Effector CD8-positive, alpha-beta T cell (primary cell): ENCODE measurements at regions not wholly inside any gene's neighbourhood (a gene's known extent, or its start where the extent isn't known, plus 50 kb on each side); places are given as distances from the start of the nearest gene placed in this dataset.
"Not testable (repeated sequence)": the region's sequence is repeated elsewhere in the genome, so short reads cannot be mapped to it uniquely, and the experiment has no call there.

Source experiments
- DNase-seq: peaks from one replicate; lab custom pipeline; 2025; lab: John Stamatoyannopoulos, UW

- DNase-seq = no peak
Measured at GRCh38 chr17:14547556-14547955, 246.7 kb downstream of the HS3ST3B1 start.

GRCh38 chr17:14547016-14547415, 246.1 kb downstream of the HS3ST3B1 start:
- no peak for DNase-seq

DNA sequence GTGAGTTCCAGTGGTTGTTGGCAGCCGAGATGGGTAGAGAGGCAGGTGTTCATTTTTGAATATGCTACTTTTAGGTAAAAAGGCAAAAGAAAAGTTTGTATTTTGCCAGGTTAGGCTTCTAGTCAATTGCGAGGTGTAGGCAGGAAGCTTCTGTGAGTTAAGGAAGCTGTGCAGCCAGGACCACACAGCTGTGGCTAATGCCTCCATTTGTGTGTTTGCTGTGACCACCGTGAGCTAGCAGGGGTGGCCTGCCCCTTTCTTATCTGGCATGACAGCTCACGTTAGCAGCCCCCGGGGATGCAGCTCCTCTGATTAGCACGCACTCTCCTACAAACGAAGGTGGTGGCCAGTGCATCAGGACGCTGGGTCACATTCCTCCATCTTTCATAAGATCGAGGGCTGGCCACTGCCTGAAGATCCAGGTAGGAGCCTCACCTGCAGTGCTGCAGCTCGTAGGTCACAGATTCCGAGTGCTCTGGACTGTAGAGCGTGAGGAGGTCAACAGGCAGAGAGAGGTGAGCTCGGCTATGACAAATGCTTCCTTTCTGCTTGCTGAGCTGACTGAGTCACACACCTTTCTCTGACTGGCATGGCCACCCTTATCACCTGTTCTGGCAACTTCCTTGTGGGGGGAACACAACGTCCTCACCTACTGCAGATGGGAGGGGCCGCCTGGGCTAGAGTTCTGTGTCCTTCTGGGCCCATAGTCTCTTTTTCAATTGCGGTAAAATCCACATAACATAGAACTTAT, 244.4 kb downstream of the HS3ST3B1 start:
- DNase-seq = no peak

GRCh38 chr17:14541714-14542113, 240.8 kb downstream of the HS3ST3B1 start:
- no peak for DNase-seq

DNA sequence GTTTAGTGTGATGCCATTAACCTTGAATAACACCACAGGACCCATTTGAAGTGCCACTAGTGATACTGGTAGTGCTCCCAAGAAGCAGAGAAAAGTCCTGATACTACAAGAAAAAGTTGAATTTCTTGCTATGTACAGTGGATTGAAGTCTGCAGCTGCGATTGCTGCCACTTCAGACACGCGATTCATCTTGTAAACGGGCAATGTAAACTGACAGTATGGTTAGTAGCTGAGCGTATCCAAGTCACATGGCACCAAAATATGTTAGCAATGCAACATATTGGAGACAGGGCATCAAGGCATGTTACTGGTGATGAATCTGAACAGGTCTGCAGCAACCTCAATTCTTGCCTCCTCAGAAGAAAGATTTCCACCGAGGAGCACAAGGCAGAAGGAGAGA, 238.9 kb downstream of the HS3ST3B1 start:
- DNase-seq = no peak

DNA sequence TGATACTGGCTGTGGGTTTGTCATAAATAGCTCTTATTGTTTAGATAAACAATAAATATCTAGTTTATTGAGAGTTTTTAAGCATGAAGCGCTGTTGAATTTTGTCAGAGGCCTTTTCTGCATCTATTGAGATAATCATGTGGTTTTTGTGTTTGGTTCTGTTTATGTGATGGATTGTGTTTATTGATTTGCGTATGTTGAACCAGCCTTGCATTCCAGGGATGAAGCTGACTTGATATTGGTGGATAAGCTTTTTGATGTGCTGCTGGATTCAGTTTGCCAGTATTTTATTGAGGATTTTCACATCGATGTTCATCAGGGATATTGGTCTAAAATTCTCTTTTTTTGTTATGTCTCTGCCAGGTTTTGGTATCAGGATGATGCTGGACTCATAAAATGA, 231.4 kb downstream of the HS3ST3B1 start:
- not testable (repeated sequence) for DNase-seq

DNA sequence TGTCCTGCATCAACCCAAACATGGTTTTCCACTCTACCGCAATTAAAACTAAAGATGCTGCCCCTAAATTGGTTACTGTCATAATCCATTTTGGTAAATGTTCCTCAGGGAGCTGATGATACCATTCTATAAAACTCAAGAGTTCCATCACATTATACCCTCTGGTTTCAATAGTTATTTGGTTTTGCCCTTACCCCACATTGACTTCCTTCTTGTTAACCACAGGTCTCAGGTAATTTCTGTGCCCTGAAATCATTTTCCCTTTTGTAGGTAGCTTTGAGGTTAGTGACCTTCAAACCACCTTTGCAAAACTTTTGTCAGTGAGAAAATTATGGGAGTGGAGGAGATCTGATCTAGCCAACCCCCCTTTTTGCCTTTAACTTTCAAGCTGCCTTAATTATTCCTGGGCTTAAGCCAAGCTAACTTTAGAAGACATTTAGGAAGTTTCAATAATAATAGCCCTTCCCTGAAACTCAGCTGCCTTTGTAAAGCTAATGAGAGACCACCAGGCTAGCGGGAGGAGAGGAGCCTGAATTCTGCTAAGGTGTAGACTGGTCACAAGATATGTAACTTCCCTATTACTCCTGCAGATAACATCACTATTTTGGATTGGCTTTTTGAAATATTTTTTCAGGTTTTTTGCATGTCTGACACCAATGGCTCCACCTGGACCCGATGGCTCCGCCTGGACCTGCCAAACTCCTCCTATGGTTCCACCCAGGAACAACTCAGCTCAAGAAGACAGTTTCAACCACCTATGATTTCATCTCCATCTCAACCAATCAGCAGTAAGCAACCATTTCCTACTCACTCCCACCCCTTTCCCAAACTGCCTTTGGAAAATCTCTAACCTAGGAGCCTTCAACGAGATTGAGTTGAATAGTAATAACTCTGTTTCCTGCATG, 224.9 kb downstream of the HS3ST3B1 start:
- DNase-seq = no peak

GRCh38 chr17:14522795-14523387, 222.0 kb downstream of the HS3ST3B1 start:
- DNase-seq = no peak

- not testable (repeated sequence) for DNase-seq
Measured at GRCh38 chr17:14518919-14519318, 218.0 kb downstream of the HS3ST3B1 start.

- DNase-seq = no peak
Measured at GRCh38 chr17:14514973-14515372, 214.1 kb downstream of the HS3ST3B1 start.

GRCh38 chr17:14513835-14514234, 213.0 kb downstream of the HS3ST3B1 start:
- DNase-seq = no peak

- no peak for DNase-seq
Measured at GRCh38 chr17:14510136-14510535, 209.3 kb downstream of the HS3ST3B1 start.

DNA sequence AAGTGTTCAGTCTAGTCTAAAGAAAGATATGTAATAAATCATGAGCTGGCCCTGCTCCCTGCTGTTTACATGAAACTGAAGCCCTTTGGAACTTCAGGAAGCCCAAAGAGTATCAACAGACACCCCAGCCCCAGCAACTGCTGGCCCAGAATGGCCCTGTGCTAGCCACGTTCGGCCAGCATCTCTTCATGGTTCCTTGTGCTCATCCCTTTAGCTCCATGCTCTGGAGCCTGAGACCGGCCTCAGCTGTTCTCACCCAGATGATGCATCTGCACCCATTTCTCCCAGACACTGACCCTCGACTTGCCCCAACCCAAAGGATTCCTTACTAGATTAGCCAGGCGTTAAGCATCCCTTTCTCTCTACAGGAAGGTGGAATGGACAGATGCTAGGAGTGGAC, 207.3 kb downstream of the HS3ST3B1 start:
- DNase-seq = no peak

GRCh38 chr17:14506364-14506763, 205.5 kb downstream of the HS3ST3B1 start:
- DNase-seq = no peak

GRCh38 chr17:14505606-14506005, 204.7 kb downstream of the HS3ST3B1 start:
- DNase-seq = no peak

- DNase-seq = no peak
Measured at GRCh38 chr17:14499976-14500375, 199.1 kb downstream of the HS3ST3B1 start.

DNA sequence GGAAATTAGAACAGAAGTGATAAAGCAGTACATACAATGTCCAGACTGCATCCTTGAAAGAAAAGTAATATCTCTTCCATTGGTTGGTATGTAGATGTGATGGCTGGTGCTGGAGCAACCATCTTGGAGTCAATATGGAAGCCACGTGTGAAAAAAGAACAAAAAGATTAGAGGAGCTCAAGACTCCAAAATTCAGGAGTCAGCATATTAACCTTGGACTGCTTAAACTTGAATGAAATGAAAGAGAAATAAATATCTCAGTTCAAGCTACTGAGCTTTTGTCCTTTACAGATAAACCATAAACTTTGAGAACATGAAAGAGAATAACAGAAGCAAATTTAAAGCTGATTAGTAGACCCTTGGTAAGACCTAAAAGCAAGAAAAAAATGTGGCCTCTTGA, 197.9 kb downstream of the HS3ST3B1 start:
- DNase-seq = no peak

- no peak for DNase-seq
Measured at GRCh38 chr17:14494161-14494560, 193.3 kb downstream of the HS3ST3B1 start.

DNA sequence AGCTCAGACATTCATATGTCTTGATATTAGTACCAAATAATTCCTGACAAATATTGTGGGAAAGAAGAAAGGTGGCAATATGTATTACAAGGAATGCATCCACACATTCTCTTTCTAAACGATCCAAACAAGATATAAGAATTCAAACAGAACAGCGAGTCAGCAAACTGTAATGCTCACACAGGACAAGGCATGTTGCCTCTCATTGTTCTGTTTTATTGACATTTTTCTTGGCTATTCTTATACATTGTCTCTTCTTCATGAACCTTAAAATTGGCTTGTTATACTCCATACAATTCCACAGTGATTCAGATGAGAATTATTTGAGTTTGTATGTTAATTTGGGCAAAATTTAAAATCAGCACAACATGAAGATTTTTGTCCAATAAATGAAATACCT, 189.1 kb downstream of the HS3ST3B1 start:
- no peak for DNase-seq

DNA sequence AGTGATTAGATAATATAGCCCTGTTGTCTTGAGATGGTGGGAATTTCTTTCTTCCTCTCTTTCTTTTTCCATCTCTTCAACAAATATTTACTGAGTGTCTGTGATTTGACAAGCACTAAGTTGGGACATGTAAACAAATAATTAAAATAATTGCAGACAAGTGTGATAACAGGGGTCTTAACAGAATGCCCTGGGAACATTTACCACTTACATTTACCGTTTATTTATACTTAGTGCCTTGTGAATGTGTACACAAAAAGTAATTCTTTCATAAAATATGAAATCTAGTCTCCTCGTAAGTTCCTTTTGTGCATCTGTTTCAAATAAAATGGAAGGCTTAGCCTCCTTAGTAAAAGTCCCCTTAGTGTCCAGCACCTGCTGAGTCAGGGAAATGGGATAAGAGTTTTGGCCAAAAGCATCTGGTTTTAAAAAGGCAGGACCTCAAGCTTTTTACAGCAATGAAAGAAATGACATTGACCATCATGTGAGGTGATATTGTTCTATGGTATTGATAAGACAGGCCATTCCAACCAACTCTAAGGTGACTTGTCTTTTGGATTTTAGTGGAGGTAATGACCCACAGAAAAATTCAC, 188.2 kb downstream of the HS3ST3B1 start:
- no peak for DNase-seq

DNA sequence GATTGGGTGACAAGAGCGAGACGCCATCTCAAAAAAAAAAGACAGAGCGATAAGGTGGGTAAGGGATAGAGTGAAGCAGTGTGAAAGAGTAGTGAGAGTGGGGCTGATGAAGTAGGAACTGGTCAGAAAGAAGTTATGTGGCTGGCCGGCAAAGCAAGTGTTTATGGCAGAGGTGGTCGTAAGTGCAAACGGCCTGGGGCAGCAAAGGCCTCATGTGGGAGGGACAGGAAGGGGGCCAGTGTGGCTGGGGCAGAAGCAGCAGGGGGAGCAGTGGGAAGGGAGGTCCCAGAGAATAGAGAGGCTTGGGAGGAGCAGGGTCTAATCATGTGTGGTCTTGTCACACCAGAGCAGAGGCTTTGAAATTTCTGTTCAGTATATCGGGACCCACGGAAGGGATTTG, 186.2 kb downstream of the HS3ST3B1 start:
- no peak for DNase-seq

GRCh38 chr17:14482715-14483114, 181.8 kb downstream of the HS3ST3B1 start:
- DNase-seq = no peak
